Left lung (tissue), 4 donors: ENCODE measurements at regions not wholly inside any gene's neighbourhood (a gene's known extent, or its start where the extent isn't known, plus 50 kb on each side); places are given as distances from the start of the nearest gene placed in this dataset.

Source experiments
- ATAC-seq: fragments of 200-7000 bp; cut with Tn5 transposase; one replicate; pipeline ENCODE4 v1.9.1; 2020; ENCODE audit warnings: moderate library complexity
- DNase-seq, 4 donors: peaks; one replicate each; pipeline ENCODE4 v3.0.0-alpha.2; 2013 to 2020
- H3K27ac ChIP-seq, 2 donors: fragments of 200-600 bp; sonication (generic) in 1 of 2; one replicate each; pipeline versions ENCODE4 v1.5.0 to v1.8.0; 2020 to 2021
- H3K27me3 ChIP-seq, 2 donors: fragments of 200-600 bp; sonication (generic) in 1 of 2; one replicate each; pipeline versions ENCODE4 v1.5.0 to v1.8.0; 2020 to 2021
- H3K36me3 ChIP-seq, 2 donors: fragments of 200-600 bp; sonication (generic) in 1 of 2; one replicate each; pipeline versions ENCODE4 v1.5.0 to v1.8.0; 2020 to 2021
- H3K4me1 ChIP-seq, 2 donors: fragments of 200-600 bp; one replicate each; pipeline ENCODE4 v1.8.0; 2021
- H3K4me3 ChIP-seq, 2 donors: fragments of 200-600 bp; sonication (generic) in 1 of 2; one replicate each; pipeline versions ENCODE4 v1.5.0 to v1.8.0; 2020 to 2021; ENCODE audit warnings: mild to moderate bottlenecking in 1 of 2
- H3K9me3 ChIP-seq, 2 donors: fragments of 200-600 bp; sonication (generic) in 1 of 2; one replicate each; pipeline versions ENCODE4 v1.5.0 to v1.8.0; 2020 to 2021
- intact Hi-C, 2 donors: fragments of 100-400 bp; cut with DNase I; formaldehyde crosslinking; loops; one replicate each; pipeline versions ENCODE4 v1.11.2 to v1.14.2; 2022
- TF ChIP-seq, protein P1 (sequence below), 2 donors: fragments of 200-600 bp; sonication (generic) in 1 of 2; IDR thresholded peaks; one replicate each; pipeline versions ENCODE4 v1.5.0 to v1.8.0; 2021; ENCODE audit warnings: antibody characterized with exemption in 2 of 2
- donor health status: DM: no; HTN: yes; CAD: no.
- donor health status: DM: no; HTN: no; CAD: no.

- DNase-seq = no peak
Observed at GRCh38 chr6:22432060-22432459, 135.2 kb upstream of the PRL start.

GRCh38 chr6:22433745-22434144 lies 135.6 kb upstream of the HDGFL1 start:
- Histone ChIP-seq H3K27me3 (no peaks in the 10 kb centered on the region), H3K36me3 (no peaks in the 10 kb centered on the region), H3K4me1 (no peaks in the 10 kb centered on the region), H3K9me3 (no peaks in the 10 kb centered on the region), H3K27ac (no peak overlapping the region), H3K4me3 (no peak overlapping the region)
- ATAC-seq (no peak), DNase-seq (no peak)
- TF ChIP-seq, protein P1, sequence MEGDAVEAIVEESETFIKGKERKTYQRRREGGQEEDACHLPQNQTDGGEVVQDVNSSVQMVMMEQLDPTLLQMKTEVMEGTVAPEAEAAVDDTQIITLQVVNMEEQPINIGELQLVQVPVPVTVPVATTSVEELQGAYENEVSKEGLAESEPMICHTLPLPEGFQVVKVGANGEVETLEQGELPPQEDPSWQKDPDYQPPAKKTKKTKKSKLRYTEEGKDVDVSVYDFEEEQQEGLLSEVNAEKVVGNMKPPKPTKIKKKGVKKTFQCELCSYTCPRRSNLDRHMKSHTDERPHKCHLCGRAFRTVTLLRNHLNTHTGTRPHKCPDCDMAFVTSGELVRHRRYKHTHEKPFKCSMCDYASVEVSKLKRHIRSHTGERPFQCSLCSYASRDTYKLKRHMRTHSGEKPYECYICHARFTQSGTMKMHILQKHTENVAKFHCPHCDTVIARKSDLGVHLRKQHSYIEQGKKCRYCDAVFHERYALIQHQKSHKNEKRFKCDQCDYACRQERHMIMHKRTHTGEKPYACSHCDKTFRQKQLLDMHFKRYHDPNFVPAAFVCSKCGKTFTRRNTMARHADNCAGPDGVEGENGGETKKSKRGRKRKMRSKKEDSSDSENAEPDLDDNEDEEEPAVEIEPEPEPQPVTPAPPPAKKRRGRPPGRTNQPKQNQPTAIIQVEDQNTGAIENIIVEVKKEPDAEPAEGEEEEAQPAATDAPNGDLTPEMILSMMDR (IDR thresholded peaks at IDR 0.05) = no peak
- intact Hi-C loops = no loop called here

More at GRCh38 chr6:22432060-22432459, 135.2 kb upstream of the PRL start:
- Histone ChIP-seq H3K27ac (no peak overlapping the region), H3K4me3 (no peak overlapping the region), H3K9me3 (no peaks in the 10 kb centered on the region), H3K4me1 (no peaks in the 10 kb centered on the region), H3K36me3 (no peaks in the 10 kb centered on the region), H3K27me3 (no peaks in the 10 kb centered on the region)
- ATAC-seq = no peak
- TF ChIP-seq, protein P1 (IDR thresholded peaks at IDR 0.05) = no peak
- intact Hi-C loops = no loop called here

- H3K9me3 ChIP-seq = no peaks in the 10 kb centered on the region
- TF ChIP-seq, protein P1 (IDR thresholded peaks at IDR 0.05) = no peak
- DNase-seq = no peak
- H3K27ac ChIP-seq = no peak overlapping the region
- intact Hi-C loops = no loop called here
- no peak for ATAC-seq
- no peaks in the 10 kb centered on the region for H3K27me3 ChIP-seq
- H3K4me1 ChIP-seq = no peaks in the 10 kb centered on the region
- H3K36me3 ChIP-seq = no peaks in the 10 kb centered on the region
- H3K4me3 ChIP-seq = no peak overlapping the region
Observed at GRCh38 chr6:22435151-22435550, 134.2 kb upstream of the HDGFL1 start.

GRCh38 chr6:22436134-22436533 lies 133.2 kb upstream of the HDGFL1 start:
- intact Hi-C loops = no loop called here
- no peaks in the 10 kb centered on the region for H3K9me3 ChIP-seq
- DNase-seq = no peak
- H3K4me3 ChIP-seq = no peak overlapping the region
- H3K27me3 ChIP-seq = no peaks in the 10 kb centered on the region
- TF ChIP-seq, protein P1 (IDR thresholded peaks at IDR 0.05) = no peak
- no peaks in the 10 kb centered on the region for H3K4me1 ChIP-seq
- ATAC-seq = no peak
- H3K27ac ChIP-seq = no peak overlapping the region
- H3K36me3 ChIP-seq = no peaks in the 10 kb centered on the region

GRCh38 chr6:22437665-22438064 lies 131.7 kb upstream of the HDGFL1 start:
- no peaks in the 10 kb centered on the region for H3K27me3 ChIP-seq
- no peaks in the 10 kb centered on the region for H3K36me3 ChIP-seq
- no peak overlapping the region for H3K27ac ChIP-seq
- intact Hi-C loops = no loop called here
- DNase-seq = no peak
- no peak overlapping the region for H3K4me3 ChIP-seq
- no peaks in the 10 kb centered on the region for H3K9me3 ChIP-seq
- no peaks in the 10 kb centered on the region for H3K4me1 ChIP-seq
- TF ChIP-seq, protein P1 (IDR thresholded peaks at IDR 0.05) = no peak
- no peak for ATAC-seq
